Renal cortical epithelial cell (primary cell): ENCODE measurements at regions not wholly inside any gene's neighbourhood (a gene's known extent, or its start where the extent isn't known, plus 50 kb on each side); places are given as distances from the start of the nearest gene placed in this dataset.

Experiments
- DNase-seq: peaks from one replicate; pipeline ENCODE4 v3.0.0-alpha.2; 2011; ENCODE audit warnings: low read depth

DNA sequence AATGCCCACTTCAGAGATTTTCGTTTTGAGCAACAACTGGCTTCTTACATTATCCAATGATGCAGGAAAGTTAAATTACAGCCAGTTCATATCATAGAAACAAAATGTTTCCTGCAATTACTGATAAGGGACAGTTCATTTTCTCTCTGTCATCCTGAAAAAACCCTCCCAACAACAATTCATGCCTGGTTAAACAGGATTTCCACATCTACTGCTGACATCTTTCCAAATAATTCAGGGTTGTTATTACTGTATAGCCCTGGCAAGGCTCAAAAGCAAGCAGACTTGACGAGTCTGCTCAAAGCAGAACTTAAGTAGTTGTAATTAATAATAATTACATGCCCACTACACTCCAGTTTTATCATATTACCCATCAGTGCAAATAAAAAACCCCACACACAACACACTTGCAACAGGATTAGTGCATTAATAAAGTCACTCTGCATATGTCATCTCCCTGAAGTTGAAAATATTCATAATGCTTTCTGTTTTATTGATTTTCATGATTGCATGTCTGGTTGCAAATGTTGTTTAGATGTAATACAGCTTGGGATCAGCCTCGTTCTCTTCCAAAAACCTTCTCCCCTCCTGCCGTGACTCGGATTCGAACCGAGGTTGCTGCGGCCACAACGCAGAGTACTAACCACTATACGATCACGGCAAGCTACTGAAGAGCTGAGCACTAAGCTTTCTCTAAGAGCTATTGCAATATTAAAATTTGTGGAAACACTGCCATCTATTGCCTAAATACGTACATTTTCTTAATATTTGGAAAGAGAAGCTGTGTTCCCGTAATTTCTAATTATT, 119.6 kb upstream of the NFIB start:
- DNase-seq, result peak; percentile 54

- DNase-seq, result no peak
These were observed 118.9 kb upstream of the NFIB start for GRCh38 chr9:14432666-14433350.

DNA sequence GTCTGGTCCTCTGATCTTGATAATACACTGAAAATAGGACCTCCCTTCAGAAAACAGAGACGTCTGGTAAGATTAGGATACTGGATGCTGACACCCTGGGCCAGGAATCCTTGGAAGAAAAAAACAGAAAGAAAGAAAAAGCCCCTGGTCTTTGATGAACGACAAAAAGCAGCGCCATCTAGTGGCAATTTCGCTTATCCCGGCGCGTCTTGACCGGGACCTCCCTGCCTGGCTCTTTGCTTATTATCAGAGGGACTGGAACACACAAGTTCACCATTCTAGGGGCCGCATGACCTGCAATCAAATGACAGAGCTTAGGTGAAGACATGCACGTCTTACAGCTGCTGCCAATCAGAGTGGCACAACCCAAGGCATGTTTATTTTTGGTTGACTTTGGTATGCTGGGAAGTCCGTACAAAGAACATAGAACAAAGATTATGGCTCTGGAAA, 114.9 kb upstream of the NFIB start:
- peak; percentile 51 for DNase-seq

DNA sequence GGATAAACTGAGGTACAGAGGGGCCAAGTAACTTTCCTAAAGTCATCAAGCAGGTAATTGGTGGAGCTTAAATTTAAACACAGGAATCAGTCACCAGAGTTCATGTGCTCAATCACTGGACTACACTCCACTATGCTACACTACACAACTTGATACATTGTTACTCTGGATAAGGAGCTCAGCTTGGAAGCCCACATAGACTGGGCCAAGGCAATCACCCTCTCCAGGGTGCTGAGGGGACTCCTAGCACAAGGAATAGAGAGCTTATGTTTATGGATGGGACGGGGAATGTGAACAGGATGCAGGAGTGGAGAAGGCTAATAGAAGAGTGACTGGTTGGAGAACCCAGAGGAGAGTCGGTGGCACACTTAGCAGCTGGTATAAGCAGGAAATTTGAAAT, 113.5 kb upstream of the NFIB start:
- DNase-seq, result no peak

DNA sequence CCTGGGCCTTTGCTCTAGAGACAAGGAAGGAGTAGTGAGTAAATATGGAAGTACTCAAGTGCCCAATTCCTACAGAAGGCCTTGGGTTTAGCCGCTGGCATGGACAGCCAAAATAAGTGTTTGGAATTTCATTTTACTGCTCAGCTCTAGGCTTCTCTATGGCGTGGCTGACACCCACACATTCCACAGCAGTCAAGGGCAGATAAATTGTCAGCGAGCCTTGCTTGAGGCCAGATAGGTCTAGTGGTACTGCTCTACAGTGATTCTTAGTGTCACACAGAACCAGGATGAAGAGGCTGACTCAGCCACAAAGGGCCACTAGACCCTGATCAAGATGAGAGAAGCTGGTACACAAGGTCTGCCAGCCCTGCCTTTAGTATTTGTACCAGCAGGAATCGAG, 111.0 kb upstream of the NFIB start:
- no peak for DNase-seq

- DNase-seq, result no peak
These were observed 110.3 kb upstream of the NFIB start for GRCh38 chr9:14424289-14424688.

DNA sequence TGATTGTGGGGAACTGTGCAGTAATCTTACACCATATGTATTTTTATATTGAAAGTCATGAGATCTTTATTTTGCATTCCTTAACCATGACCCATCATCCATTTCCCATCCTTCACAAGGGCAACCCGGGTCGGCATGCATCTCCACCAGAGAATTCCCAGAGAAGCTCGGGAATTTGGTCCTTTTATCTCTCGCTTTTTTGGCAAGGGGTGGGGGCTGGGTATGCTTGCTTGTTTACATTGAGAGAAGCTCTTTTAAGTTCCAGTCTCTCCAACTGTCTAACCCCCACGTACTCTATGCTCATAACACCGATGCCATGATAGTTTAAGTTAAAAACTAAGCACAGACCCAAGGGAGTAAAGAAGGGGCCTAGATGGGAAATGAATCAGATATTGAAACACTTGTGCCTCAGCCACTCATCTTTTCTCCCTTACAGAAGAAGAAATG, 109.9 kb upstream of the NFIB start:
- DNase-seq, result no peak

DNA sequence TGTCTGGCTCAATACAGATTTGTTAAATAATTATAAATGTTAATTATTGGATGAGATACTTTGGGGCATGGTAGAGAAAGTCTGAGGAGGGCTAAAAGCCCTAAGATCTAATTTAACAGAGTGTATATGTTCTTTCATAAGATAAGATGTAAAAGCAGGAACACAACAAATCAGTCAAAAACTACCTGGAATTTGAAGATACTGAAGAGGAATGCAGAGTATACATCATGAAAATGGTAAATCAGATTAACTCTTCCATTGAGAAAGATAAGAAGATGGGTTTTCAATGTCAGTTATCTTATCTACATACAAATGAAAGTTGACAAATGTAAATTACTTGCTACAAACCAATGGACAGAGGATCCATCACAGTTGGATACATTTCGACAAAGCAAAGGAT, 107.3 kb upstream of the NFIB start:
- DNase-seq, result no peak

DNA sequence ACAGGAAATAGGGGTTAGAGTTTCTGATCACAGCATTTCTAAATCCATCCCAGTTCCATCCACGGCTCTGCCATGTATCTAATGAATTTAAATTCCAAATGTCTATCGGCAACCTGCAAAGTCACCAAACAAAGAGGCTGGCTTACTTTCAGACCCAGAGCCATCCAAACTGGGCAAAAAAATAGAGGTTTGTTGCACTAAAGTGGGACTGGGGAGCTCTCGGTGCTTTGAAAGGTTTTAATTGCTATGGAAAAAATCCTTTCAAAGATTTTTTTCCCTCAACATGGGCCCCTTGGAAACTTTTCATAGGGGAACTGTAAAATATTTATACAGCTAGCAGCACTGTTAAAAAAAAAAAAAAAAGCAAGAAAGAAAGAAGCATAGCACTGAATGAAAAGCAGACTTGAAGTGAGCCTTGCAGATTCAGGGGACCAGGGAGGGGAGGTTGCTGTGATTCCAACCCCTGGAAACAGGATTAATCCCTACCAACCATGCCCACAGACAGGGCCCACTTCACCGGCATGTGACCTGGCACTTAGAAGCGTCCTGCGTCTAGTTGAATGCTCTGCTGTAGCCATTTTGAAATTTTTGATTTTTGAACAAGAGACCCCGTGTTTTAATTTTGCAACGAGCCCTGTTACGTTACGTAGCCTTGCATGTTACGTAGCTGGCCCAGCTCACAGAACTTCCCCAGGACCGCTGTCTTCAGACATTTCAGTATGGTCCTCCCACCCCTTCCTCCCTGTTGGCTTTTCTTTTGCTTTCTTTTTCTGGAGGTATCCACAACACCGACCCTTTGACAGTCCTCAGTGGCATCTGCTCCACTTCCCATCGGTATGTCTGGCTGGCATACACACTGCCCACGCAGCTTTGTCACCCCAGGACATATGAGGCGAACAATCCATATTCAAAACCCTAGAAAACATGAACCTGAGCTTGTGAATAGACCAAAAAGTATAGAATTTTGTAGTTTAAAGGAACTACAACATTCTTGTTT, 105.3 kb upstream of the NFIB start:
- DNase-seq, result no peak

- no peak for DNase-seq
These were observed 104.5 kb upstream of the NFIB start for GRCh38 chr9:14418301-14418940.

DNA sequence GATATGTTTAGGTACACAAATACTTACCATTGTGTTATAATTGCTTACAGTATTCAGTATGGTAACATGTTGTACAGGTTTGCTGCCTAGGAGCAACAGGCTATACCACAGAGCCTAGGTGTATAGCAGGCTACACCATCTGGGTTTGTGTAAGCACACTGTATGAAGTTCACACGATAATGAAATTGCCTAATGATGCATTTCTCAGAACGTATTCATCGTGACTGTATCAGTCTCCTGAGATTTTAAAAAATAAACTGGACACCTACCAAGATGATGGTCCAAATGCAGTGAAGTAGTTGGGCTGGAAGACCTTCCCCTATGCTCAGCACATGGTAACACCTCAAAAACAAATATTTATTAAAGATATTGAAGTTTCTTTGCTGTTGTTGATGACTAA, 103.3 kb upstream of the NFIB start:
- no peak for DNase-seq

GRCh38 chr9:14415947-14416346, 102.0 kb upstream of the NFIB start:
- DNase-seq, result peak; percentile 65

DNA sequence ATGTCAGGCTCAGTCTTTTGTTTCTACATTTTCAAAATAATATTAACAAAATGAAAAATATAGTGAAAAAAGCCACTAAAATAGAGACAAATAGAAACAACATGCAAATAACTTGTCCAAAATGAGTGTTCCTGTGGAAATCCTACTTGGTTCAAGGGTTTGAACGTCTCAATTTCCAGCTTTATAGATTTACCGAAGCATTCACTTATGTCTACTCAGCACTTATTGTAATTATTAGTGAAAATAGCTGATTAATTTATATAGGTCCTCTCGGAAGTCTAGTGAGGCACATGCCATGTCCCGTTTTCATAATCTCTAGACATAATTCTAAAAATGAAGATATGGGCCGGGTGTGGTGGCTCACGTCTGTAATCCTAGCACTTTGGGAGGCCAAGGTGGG, 99.9 kb upstream of the NFIB start:
- no peak for DNase-seq

DNA sequence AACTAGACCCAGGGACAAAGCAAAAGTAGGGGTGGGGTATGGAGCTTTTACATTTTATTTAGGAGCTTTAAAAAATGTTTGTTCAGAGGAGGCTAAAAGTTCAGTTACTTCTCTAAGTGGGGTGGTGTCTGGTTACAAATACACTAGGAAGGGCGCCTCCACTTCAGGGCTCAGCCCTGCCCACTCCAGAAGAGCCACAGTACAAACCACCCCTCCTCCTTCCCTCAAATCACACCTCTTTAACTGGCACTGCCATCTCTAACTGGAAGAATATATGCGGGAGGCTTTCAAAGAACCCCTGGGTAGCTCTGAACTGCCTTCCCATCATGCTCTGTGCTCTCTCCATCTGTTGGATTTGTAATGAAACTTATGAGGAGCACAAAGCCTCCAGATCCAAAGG, 98.8 kb upstream of the NFIB start:
- no peak for DNase-seq

DNA sequence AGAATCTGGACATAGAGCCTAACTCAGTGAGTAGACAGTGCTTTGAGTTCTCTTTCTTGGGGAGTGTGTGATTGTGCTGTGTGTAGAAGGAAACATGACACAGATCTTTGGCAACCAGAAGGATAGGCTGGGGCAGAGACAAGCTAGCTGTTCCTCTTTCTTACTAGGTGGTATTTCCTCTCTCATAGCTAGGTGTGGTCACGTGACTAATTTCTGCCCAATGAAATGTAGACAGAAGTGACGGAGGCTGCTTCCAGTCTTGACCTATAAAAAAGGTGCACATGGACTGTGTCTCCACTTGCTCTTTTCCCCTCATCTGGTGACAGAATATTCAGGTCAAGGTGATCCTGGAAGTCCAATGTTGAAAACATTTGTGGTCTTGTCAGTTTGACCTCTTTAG, 92.5 kb upstream of the NFIB start:
- DNase-seq, result no peak

GRCh38 chr9:14405176-14405706, 91.3 kb upstream of the NFIB start:
- DNase-seq, result no peak

DNA sequence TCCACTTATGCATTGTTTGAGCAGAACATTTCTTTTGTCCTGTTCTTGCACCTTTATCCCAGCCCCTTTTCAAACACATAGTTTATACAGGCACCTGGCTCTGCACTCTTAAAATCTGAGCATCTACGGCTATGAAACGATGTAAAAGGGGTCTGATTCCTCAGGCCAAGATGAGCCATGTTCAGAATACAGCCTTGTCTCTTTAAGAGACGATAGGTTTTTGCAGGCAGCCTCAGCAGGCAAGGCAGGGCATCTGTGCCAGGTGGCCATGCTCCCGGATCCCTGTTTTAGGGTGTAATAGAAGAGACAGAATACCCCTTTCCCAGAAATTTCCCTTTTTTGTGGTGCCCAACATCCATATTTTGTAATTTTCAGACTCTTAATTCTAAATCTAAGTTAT, 89.1 kb upstream of the NFIB start:
- DNase-seq, result no peak

GRCh38 chr9:14402583-14402982, 88.6 kb upstream of the NFIB start:
- no peak for DNase-seq

DNA sequence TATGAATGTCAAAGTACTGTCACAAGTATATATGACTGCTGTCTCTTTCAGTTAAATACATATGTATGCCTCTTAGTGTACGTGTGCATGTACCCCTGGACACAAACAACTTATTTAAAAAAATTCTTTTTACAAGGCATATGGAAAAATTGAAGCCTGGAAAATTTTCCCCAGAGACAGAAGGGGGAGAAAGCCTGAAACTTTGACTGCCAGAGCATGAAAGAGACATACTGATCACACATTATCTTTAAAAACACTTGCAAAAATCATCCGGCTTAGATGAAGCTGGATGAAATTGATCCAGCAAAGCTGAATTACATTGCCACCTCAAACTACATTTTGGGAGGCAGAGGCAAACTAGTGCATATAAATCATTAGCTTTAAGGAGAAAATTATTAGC, 88.0 kb upstream of the NFIB start:
- DNase-seq, result no peak

DNA sequence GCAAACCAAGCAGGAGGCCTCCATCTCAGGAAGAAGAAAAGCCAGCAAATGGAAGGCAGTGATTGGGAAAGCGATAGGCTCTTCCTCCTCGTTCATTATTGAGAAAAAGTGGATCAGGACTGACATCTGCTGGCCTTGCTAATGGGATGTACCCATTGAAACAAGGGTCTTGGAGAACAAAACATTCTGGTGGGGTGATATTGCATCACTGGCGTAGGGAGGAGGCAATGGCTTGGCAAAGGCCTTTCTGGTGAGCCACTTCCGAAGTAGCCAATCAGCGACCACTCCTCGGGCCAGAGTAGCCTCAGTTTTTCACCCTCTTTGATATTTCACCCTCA, 86.7 kb upstream of the NFIB start:
- DNase-seq, result peak; percentile 44
